HEK293T (cell line): ENCODE measurements at regions not wholly inside any gene's neighbourhood (a gene's known extent, or its start where the extent isn't known, plus 50 kb on each side); places are given as distances from the start of the nearest gene placed in this dataset.

Source experiments
- ARNT ChIP-seq: fragments of 450-650 bp; IDR thresholded peaks from 2 replicates; pipeline ENCODE4 v1.6.1; 2017; ENCODE audit warnings: mild to moderate bottlenecking
- ELF4 ChIP-seq: fragments of 450-650 bp; IDR thresholded peaks from 2 replicates; pipeline ENCODE4 v1.6.1; 2017; ENCODE audit warnings: antibody characterized with exemption
- FOXK2 ChIP-seq: fragments of 450-650 bp; IDR thresholded peaks from 2 replicates; pipeline ENCODE4 v1.6.1; 2016; ENCODE audit warnings: mild to moderate bottlenecking
- FOXM1 ChIP-seq: fragments of 450-650 bp; IDR thresholded peaks from 2 replicates; pipeline ENCODE4 v1.6.1; 2017; ENCODE audit warnings: mild to moderate bottlenecking, borderline replicate concordance
- HDGF ChIP-seq: fragments of 450-650 bp; IDR thresholded peaks from 2 replicates; pipeline ENCODE4 v1.6.1; 2017; ENCODE audit warnings: antibody characterized with exemption, borderline replicate concordance
- L3MBTL2 ChIP-seq: fragments of 450-650 bp; conservative IDR thresholded peaks from 2 replicates; pipeline ENCODE4 v1.6.1; 2016; ENCODE audit warnings: mild to moderate bottlenecking
- NFRKB ChIP-seq: fragments of 450-650 bp; IDR thresholded peaks from 2 replicates; pipeline ENCODE4 v1.6.1; 2016; ENCODE audit warnings: mild to moderate bottlenecking, moderate library complexity
- SP1 ChIP-seq: fragments of 450-650 bp; IDR thresholded peaks from 2 replicates; pipeline ENCODE4 v1.6.1; 2017
- SUZ12 ChIP-seq: fragments of 450-650 bp; IDR thresholded peaks from 2 replicates; pipeline ENCODE4 v1.6.1; 2016; ENCODE audit warnings: mild to moderate bottlenecking

DNA sequence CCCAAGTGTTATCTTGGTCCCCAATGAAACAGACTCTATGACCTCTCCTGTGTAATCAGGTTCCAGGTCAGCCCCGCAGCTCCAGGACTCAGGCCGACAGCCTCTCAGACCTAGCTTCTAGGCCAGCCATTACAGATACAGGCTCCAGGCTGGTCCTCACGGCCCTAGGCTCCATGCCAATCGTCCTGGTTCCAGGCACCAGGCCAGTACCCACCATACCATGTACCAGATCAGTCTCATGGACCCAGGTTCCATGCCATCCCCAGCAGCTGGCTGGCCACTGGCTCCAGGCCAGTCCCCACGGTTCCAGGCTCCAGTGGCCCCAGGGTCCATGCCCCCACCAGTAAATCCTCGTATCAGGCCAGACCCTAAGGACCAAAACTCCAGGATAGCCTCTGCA lies 1326.6 kb upstream of the C9orf72 start:
- TF ChIP-seq ARNT: no peak
- TF ChIP-seq HDGF: no peak
- no peak for TF ChIP-seq ELF4
- TF ChIP-seq NFRKB: no peak
- no peak for TF ChIP-seq SP1
- TF ChIP-seq FOXK2: no peak
- TF ChIP-seq FOXM1: no peak
- TF ChIP-seq L3MBTL2: no peak
- no peak for TF ChIP-seq SUZ12
